ENCODE measurements at regions not wholly inside any gene's neighbourhood (a gene's known extent, or its start where the extent isn't known, plus 50 kb on each side); places are given as distances from the start of the nearest gene placed in this dataset.
"Not testable (repeated sequence)": the region's sequence is repeated elsewhere in the genome, so short reads cannot be mapped to it uniquely, and the experiment has no call there.

- DNase-seq (ENCODE audit: low spot score): no peak
Observed at GRCh38 chr1:166616206-166616605, 223.1 kb upstream of the POGK start.

GRCh38 chr1:166626711-166627110, 212.6 kb upstream of the POGK start:
- no peak for DNase-seq (ENCODE audit: low spot score)

GRCh38 chr1:166627558-166627957, 211.7 kb upstream of the POGK start:
- no peak for DNase-seq (ENCODE audit: low spot score)

GRCh38 chr1:166628259-166628658, 211.0 kb upstream of the POGK start:
- no peak for DNase-seq (ENCODE audit: low spot score)

GRCh38 chr1:166629946-166630345, 209.3 kb upstream of the POGK start:
- DNase-seq (ENCODE audit: low spot score): no peak

GRCh38 chr1:166630369-166630768, 208.9 kb upstream of the POGK start:
- DNase-seq (ENCODE audit: low spot score): no peak

GRCh38 chr1:166638137-166638536, 201.1 kb upstream of the POGK start:
- no peak for DNase-seq (ENCODE audit: low spot score)

GRCh38 chr1:166657228-166657627, 182.0 kb upstream of the POGK start:
- not testable (repeated sequence) for DNase-seq (ENCODE audit: low spot score)

GRCh38 chr1:166666790-166667189, 172.5 kb upstream of the POGK start:
- DNase-seq (ENCODE audit: low spot score): not testable (repeated sequence)

GRCh38 chr1:166667600-166667999, 171.7 kb upstream of the POGK start:
- DNase-seq (ENCODE audit: low spot score): not testable (repeated sequence)

- no peak for DNase-seq (ENCODE audit: low spot score)
Observed at GRCh38 chr1:166671627-166672026, 167.6 kb upstream of the POGK start.

GRCh38 chr1:166673722-166674121, 165.6 kb upstream of the POGK start:
- no peak for DNase-seq (ENCODE audit: low spot score)

- no peak for DNase-seq (ENCODE audit: low spot score)
Observed at GRCh38 chr1:166675213-166675612, 164.1 kb upstream of the POGK start.

- no peak for DNase-seq (ENCODE audit: low spot score)
Observed at GRCh38 chr1:166676981-166677380, 162.3 kb upstream of the POGK start.

GRCh38 chr1:166679369-166679768, 159.9 kb upstream of the POGK start:
- no peak for DNase-seq (ENCODE audit: low spot score)

- no peak for DNase-seq (ENCODE audit: low spot score)
Observed at GRCh38 chr1:166682588-166682987, 156.7 kb upstream of the POGK start.

- not testable (repeated sequence) for DNase-seq (ENCODE audit: low spot score)
Observed at GRCh38 chr1:166684669-166685068, 154.6 kb upstream of the POGK start.

- no peak for DNase-seq (ENCODE audit: low spot score)
Observed at GRCh38 chr1:166685200-166685599, 154.1 kb upstream of the POGK start.

GRCh38 chr1:166685891-166686290, 153.4 kb upstream of the POGK start:
- DNase-seq (ENCODE audit: low spot score): not testable (repeated sequence)

GRCh38 chr1:166690596-166690995, 148.7 kb upstream of the POGK start:
- DNase-seq (ENCODE audit: low spot score): not testable (repeated sequence)

GRCh38 chr1:166691476-166691875, 147.8 kb upstream of the POGK start:
- no peak for DNase-seq (ENCODE audit: low spot score)

GRCh38 chr1:166692346-166692745, 146.9 kb upstream of the POGK start:
- no peak for DNase-seq (ENCODE audit: low spot score)

GRCh38 chr1:166693158-166693557, 146.1 kb upstream of the POGK start:
- no peak for DNase-seq (ENCODE audit: low spot score)

GRCh38 chr1:166693673-166694297, 145.5 kb upstream of the POGK start:
- DNase-seq (ENCODE audit: low spot score): no peak
